Immature natural killer cell (primary cell): ENCODE measurements at regions not wholly inside any gene's neighbourhood (a gene's known extent, or its start where the extent isn't known, plus 50 kb on each side); places are given as distances from the start of the nearest gene placed in this dataset.

ENCODE experiments used
- DNase-seq, 3 donors: peaks; one replicate each; pipeline ENCODE4 v3.0.0; 2022; ENCODE audit warnings: mixed read lengths in 1 of 3
- H3K27ac Mint-ChIP-seq, 6 donors: one replicate each; pipeline ENCODE4 v1.8.0; 2020; ENCODE audit warnings: mixed read lengths in 6 of 6, mild to moderate bottlenecking in 5 of 6, inconsistent platforms in 4 of 6, moderate library complexity in 3 of 6
- H3K27me3 Mint-ChIP-seq, 3 donors: one replicate each; pipeline ENCODE4 v1.8.0; 2020 to 2021; ENCODE audit warnings: low read depth in 3 of 3, mild to moderate bottlenecking in 3 of 3, mixed read lengths in 3 of 3, moderate library complexity in 3 of 3, inconsistent platforms in 1 of 3
- H3K36me3 Mint-ChIP-seq, 3 donors: one replicate each; pipeline ENCODE4 v1.8.0; 2020; ENCODE audit warnings: mixed read lengths in 3 of 3, inconsistent platforms in 2 of 3, mild to moderate bottlenecking in 2 of 3
- H3K4me1 Mint-ChIP-seq, 2 donors: one replicate each; pipeline ENCODE4 v1.8.0; 2020; ENCODE audit warnings: inconsistent platforms in 2 of 2, mild to moderate bottlenecking in 2 of 2, mixed read lengths in 2 of 2, moderate library complexity in 1 of 2
- H3K4me3 Mint-ChIP-seq, 5 donors: one replicate each; pipeline ENCODE4 v1.8.0; 2020; ENCODE audit warnings: mild to moderate bottlenecking in 5 of 5, mixed read lengths in 5 of 5, inconsistent platforms in 3 of 5, moderate library complexity in 3 of 5
- H3K9me3 Mint-ChIP-seq, 6 donors: one replicate each; pipeline ENCODE4 v1.8.0; 2020; ENCODE audit warnings: mild to moderate bottlenecking in 6 of 6, mixed read lengths in 6 of 6, inconsistent platforms in 4 of 6, moderate library complexity in 3 of 6

DNA sequence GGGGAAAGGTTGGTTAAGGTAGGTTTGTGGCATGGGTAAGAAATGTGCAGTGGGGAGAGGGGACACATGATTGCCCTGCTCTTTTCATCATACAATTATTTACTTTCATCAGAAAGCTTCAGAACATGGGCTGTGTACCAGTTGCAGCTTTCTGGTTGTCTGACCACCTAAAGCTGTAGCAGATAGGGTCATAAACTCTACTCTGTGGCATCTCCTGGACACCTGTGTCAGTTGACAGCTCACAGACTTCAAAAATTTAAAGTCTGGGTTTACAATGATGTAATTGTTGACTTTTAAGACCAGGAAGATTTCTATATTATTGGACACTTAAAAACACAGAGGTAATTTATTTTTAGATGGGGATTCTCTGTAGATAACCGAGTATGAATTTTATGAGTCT lies 222.7 kb upstream of the PRR16 start:
- Mint-ChIP-seq H3K27me3 (peaks cover 0 to under 1% (median 0%) of the 10 kb centered on the region in 3 donors), H3K9me3 (peaks cover 2 to 38% (median 5%) of the 10 kb centered on the region in 6 donors), H3K36me3 (peaks cover 0 to 3% (median 3%) of the 10 kb centered on the region in 3 donors), H3K4me3 (no peak overlapping the region), H3K4me1 (peaks cover 0 to 8% of the 10 kb centered on the region in 2 donors), H3K27ac (no peak overlapping the region)
- DNase-seq, result no peak

DNA sequence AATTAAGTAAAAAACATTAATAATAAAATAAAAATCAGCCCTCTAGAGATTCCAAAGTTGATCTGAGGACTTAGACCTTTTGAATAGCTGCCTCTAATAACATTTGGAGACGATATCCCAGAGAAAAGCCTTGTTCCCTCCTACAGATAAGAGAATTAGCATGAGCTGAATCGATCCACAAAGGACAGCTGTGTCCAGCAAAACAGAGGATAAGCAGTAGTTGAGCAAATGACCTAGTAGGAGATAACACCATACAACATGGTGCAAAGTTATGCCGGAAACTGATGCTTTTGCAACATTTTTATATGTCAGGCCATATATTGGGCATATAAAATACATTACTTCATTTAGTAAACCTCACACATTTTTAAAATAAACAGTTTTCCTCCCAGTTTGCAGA lies 212.2 kb upstream of the PRR16 start:
- Mint-ChIP-seq H3K27ac (no peak overlapping the region), H3K4me3 (no peak overlapping the region), H3K9me3 (peaks cover 0 to 12% (median 2%) of the 10 kb centered on the region in 6 donors), H3K4me1 (no peaks in the 10 kb centered on the region), H3K27me3 (peaks cover 0 to 2% (median 0%) of the 10 kb centered on the region in 3 donors), H3K36me3 (no peaks in the 10 kb centered on the region)
- no peak for DNase-seq

DNA sequence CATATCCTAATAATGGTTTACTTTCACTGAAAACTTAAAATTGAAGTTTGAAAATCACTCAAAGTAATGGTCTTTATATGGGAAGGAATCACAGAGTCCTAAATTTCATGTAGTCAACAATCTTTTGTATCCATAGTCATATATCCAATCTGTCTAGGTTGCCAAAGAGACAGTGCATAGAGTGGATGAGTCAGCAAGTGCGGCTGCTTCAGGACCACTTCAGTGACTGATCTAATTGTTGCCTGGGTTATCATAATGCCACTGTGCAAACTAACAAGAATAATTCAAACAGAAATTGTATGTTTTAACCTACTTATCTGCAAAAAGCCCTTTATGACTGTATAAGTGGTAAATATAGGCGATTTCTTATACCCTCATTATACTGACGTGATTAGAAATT lies 211.3 kb upstream of the PRR16 start:
- no peaks in the 10 kb centered on the region for H3K4me1 Mint-ChIP-seq
- H3K36me3 Mint-ChIP-seq, result no peaks in the 10 kb centered on the region
- H3K9me3 Mint-ChIP-seq, result peaks cover 0 to 18% (median 1%) of the 10 kb centered on the region in 6 donors
- peaks cover 0 to 2% (median 0%) of the 10 kb centered on the region in 3 donors for H3K27me3 Mint-ChIP-seq
- H3K27ac Mint-ChIP-seq, result no peak overlapping the region
- no peak for DNase-seq
- no peak overlapping the region for H3K4me3 Mint-ChIP-seq

DNA sequence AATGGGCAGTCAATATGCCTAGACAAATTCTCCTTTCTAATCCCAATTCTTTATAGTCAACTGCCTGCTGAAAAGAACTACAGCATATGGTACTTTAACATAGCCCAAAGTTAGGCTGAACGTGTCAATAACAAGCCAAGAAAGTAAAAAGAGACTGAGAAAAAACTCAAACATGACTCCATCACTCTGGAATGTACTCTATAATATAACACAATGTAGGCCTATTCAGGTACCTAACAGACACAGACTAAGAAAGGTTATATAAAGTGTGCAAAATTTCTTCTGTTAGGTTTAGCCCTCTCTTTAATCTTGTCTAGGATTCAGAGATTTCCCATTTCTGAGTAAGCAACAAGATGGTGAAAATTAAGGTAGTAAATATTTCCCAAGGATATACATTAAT lies 209.7 kb upstream of the PRR16 start:
- H3K9me3 Mint-ChIP-seq, result peaks cover 0 to 18% (median 1%) of the 10 kb centered on the region in 6 donors
- no peak overlapping the region for H3K27ac Mint-ChIP-seq
- H3K4me3 Mint-ChIP-seq, result no peak overlapping the region
- H3K36me3 Mint-ChIP-seq, result no peaks in the 10 kb centered on the region
- peaks cover 0 to 2% (median 0%) of the 10 kb centered on the region in 3 donors for H3K27me3 Mint-ChIP-seq
- H3K4me1 Mint-ChIP-seq, result no peaks in the 10 kb centered on the region
- DNase-seq, result no peak

DNA sequence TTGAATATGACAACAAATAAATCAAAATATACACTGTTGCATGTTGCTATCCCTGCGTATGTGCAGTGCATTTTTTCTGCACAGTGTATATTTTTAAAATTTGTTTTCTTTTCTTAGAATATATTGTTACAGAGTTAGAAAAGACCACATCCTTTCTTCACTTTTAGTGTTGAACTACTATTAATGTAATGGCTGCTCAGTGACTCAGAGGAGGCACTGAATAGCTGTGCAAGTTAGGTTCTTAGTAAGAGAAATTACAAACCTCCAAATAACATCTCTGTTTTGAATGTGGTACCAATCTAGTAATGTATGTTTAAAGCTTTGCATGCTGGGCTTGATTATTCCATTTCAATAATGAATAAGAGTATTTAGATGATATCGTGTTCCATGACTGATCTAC lies 208.9 kb upstream of the PRR16 start:
- H3K4me1 Mint-ChIP-seq, result no peaks in the 10 kb centered on the region
- no peak overlapping the region for H3K27ac Mint-ChIP-seq
- H3K27me3 Mint-ChIP-seq, result no peaks in the 10 kb centered on the region
- no peak for DNase-seq
- no peaks in the 10 kb centered on the region for H3K36me3 Mint-ChIP-seq
- H3K9me3 Mint-ChIP-seq, result peaks cover 0 to 18% (median 0%) of the 10 kb centered on the region in 6 donors
- no peak overlapping the region for H3K4me3 Mint-ChIP-seq

DNA sequence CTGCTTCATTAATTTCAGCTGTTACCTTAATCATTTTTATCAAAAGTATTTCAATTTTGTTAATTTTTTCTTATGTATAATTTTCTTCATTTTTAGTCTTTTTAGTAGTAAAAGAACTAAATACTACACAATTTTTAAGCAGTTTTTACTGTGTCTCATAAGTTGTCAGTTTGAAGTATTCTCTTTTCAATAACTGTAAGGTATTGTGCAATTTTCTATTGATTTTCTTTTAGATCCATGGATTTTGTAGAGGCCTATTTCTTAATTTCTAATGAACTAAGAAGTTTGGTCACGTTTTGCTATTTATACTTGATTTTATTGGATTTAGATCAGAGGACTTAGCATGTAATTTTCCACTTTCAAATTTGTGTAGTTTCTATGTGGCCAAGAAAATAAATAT lies 207.7 kb upstream of the PRR16 start:
- Mint-ChIP-seq H3K4me3 (no peak overlapping the region), H3K36me3 (no peaks in the 10 kb centered on the region), H3K27me3 (no peaks in the 10 kb centered on the region), H3K27ac (no peak overlapping the region), H3K9me3 (peaks cover 0 to 12% (median 2%) of the 10 kb centered on the region in 6 donors), H3K4me1 (no peaks in the 10 kb centered on the region)
- DNase-seq, result no peak

DNA sequence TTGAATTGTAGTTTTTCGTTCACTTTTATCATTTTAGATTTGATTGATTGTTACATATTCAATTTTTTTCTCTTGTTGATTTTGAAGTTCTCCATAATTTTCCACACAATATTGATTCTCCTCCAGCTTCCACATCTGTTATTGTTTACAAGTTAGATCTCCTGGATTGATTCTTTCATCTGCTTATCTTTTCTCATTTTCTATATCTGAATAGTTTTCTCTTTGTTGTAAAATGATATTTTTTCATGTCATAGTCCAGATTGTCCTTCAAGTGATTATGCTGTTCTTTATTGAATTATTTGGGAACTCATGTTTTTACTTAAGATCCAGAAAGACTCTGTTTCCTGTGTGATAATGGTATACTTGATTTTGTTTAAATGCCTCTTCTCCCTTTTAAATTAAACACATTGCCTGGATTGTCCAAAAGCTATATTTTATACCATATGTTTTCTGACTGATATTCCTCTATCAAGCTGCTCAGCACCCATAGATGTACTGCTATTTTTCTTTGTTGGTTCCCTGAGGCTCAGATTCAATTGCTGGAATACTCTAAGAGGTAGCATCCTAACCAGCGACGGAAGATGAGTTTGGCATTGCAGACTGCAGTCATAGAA lies 206.6 kb upstream of the PRR16 start:
- Mint-ChIP-seq H3K27ac (no peak overlapping the region), H3K4me3 (no peak overlapping the region), H3K36me3 (no peaks in the 10 kb centered on the region), H3K9me3 (peaks cover 0 to 6% (median 2%) of the 10 kb centered on the region in 6 donors), H3K4me1 (no peaks in the 10 kb centered on the region), H3K27me3 (no peaks in the 10 kb centered on the region)
- no peak for DNase-seq

DNA sequence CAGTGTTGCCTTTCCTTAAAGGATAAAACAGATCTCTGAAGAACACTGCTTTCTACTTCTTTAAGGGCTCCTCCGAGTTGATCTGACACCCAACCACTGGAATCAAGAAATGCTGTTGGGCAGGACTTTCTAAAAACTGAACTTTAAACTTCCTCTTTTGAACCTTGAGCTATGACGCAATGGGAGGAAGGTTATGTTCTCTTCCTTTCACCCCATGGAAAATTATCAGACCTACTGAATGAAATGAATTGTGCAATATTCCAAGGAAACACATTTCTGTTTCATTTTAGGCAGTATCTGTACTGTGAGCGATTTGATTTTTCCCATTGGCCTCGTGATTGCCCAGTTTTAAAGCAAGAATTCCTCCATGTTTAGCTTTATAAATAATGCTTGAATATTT lies 206.0 kb upstream of the PRR16 start:
- no peak for DNase-seq
- no peaks in the 10 kb centered on the region for H3K27me3 Mint-ChIP-seq
- H3K36me3 Mint-ChIP-seq, result no peaks in the 10 kb centered on the region
- no peak overlapping the region for H3K4me3 Mint-ChIP-seq
- no peak overlapping the region for H3K27ac Mint-ChIP-seq
- peaks cover 0 to 6% (median 2%) of the 10 kb centered on the region in 6 donors for H3K9me3 Mint-ChIP-seq
- no peaks in the 10 kb centered on the region for H3K4me1 Mint-ChIP-seq

DNA sequence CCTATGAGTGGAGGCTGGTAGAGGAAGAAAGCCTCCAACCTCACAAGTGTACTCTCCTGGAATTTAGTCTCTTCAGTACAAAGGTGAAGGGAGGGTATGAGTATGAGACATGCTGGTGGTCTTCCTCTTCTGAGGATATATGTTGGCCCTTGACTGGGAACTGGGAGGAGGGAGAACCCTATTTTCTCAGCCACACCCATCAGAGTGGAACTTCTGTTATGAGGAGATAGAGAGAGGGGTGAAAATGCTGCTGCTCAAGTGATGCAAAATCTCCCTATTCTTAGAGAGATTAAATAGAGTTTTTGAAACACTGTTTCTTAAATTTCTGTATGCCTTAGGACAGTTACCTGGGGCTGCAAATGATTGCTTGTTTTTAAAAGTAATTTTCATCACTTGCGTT lies 203.4 kb upstream of the PRR16 start:
- no peak for DNase-seq
- Mint-ChIP-seq H3K36me3 (peaks cover 0 to 4% (median 0%) of the 10 kb centered on the region in 3 donors), H3K4me3 (no peak overlapping the region), H3K9me3 (peaks cover 0 to 6% (median 2%) of the 10 kb centered on the region in 6 donors), H3K27me3 (no peaks in the 10 kb centered on the region), H3K27ac (no peak overlapping the region), H3K4me1 (no peaks in the 10 kb centered on the region)

DNA sequence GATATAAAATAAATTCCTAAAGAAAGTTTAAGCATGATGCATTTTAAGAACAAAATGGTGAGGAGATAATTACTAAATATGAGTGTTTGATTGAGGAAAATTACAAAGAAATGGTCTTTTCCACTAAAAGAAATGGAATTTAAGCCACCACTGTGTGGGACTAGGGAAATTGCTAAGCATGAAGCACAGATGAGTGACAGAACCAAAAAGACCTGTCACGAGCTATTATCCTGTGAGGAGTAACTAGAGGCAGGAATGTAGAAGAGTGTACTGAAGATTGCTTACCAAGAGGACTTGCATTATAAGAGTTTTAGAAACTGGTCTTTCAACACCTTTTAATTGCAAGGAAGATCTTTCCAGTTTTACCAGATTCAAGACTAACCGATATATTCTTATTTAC lies 193.6 kb upstream of the PRR16 start:
- Mint-ChIP-seq H3K9me3 (peaks cover 4 to 23% (median 20%) of the 10 kb centered on the region in 6 donors), H3K27ac (no peak overlapping the region), H3K4me1 (no peaks in the 10 kb centered on the region), H3K36me3 (peaks cover 0 to 4% (median 0%) of the 10 kb centered on the region in 3 donors), H3K27me3 (peaks cover 0 to 5% (median 1%) of the 10 kb centered on the region in 3 donors), H3K4me3 (no peak overlapping the region)
- DNase-seq, result no peak

DNA sequence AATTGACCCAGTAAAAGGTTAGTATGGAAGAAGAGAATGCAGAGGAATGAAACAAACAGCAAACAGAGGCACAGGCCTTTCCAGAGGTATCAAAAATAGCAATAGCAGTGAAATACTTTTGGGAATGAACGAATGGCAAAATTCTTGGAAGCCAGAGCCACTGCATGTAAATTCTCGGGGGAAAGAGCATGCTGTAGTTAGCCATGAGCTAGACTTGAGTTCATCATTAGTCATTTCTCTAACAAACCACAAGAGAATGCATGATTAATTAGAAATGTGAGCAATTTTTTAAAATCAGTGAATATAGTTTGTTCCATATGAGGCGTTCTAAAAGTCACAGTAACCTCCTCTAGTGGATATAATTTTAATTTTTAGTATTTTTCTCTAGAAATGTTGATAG lies 170.3 kb upstream of the PRR16 start:
- Mint-ChIP-seq H3K27ac (no peak overlapping the region), H3K4me1 (no peaks in the 10 kb centered on the region), H3K27me3 (no peaks in the 10 kb centered on the region), H3K4me3 (no peak overlapping the region), H3K36me3 (peaks cover 0 to 6% (median 0%) of the 10 kb centered on the region in 3 donors), H3K9me3 (peaks cover 0 to 12% (median 6%) of the 10 kb centered on the region in 6 donors)
- DNase-seq, result no peak

DNA sequence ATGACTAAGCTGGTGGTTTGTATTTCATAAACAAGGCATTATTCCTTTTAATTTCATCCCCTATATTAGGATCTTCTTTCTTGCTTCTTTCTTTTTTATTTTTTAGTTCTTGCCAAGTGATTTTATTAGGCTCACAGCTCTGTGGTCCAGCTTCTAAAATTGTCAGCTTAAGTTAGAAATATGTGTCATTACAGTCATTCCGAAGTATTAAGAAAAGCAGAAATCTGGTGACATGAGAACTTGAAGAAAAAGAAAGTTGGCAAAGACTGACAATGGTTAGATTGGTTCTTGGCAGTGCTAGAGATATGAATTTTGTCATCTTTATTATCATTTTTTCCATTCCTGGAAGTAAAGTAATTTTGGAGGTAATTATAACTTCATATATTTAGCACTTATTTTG lies 166.5 kb upstream of the PRR16 start:
- no peak for DNase-seq
- Mint-ChIP-seq H3K27me3 (peaks cover 0 to 2% (median 0%) of the 10 kb centered on the region in 3 donors), H3K4me3 (no peak overlapping the region), H3K4me1 (no peaks in the 10 kb centered on the region), H3K27ac (no peak overlapping the region), H3K9me3 (peaks cover 0 to 17% (median 7%) of the 10 kb centered on the region in 6 donors), H3K36me3 (peaks cover 0 to 6% (median 0%) of the 10 kb centered on the region in 3 donors)

DNA sequence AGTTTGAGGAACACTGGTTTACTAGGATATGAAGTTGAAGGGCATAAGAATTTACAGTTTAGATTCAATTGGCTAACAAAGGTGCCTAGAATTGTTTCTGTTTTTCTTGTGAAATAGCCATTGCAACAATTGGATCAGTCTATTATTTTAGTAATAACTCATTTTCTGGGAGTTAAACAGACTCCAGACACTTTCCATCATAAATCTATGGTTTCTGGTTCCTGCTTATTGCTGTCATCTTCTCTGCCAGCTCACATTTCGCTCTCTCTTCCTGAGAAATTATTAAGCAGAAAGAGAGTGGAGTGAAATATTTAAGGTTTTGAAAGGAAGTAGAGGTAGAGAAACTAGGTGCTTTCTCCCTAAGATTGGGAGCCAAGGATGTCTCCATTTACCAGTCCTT lies 165.1 kb upstream of the PRR16 start:
- H3K4me3 Mint-ChIP-seq, result no peak overlapping the region
- no peaks in the 10 kb centered on the region for H3K36me3 Mint-ChIP-seq
- H3K4me1 Mint-ChIP-seq, result no peaks in the 10 kb centered on the region
- H3K27ac Mint-ChIP-seq, result no peak overlapping the region
- peaks cover 0 to 5% (median 0%) of the 10 kb centered on the region in 3 donors for H3K27me3 Mint-ChIP-seq
- no peak for DNase-seq
- peaks cover 0 to 10% (median 4%) of the 10 kb centered on the region in 6 donors for H3K9me3 Mint-ChIP-seq

DNA sequence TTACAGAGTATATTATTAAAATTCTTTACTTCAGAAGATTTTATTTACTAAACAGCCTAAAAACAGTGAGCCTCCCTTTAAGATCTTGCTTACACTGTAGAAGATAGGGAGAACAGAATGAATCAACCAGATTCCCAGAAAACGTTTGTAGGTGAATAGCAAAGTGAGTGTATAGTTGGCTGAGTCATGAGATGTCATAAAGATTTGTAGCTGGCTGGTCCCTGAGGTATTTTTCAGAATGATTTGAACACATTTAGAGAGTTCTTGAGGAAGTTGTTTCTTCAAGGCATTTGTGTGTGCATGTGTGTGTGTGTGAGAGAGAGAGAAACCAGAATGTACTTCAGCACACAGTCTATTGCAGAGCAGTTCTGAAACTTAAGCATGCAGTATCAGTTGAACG lies 159.4 kb upstream of the PRR16 start:
- peaks cover 0 to 5% (median under 1%) of the 10 kb centered on the region in 6 donors for H3K9me3 Mint-ChIP-seq
- H3K36me3 Mint-ChIP-seq, result no peaks in the 10 kb centered on the region
- no peak for DNase-seq
- no peak overlapping the region for H3K4me3 Mint-ChIP-seq
- H3K27me3 Mint-ChIP-seq, result peaks cover 0 to 3% (median 0%) of the 10 kb centered on the region in 3 donors
- H3K27ac Mint-ChIP-seq, result no peak overlapping the region
- H3K4me1 Mint-ChIP-seq, result no peaks in the 10 kb centered on the region

DNA sequence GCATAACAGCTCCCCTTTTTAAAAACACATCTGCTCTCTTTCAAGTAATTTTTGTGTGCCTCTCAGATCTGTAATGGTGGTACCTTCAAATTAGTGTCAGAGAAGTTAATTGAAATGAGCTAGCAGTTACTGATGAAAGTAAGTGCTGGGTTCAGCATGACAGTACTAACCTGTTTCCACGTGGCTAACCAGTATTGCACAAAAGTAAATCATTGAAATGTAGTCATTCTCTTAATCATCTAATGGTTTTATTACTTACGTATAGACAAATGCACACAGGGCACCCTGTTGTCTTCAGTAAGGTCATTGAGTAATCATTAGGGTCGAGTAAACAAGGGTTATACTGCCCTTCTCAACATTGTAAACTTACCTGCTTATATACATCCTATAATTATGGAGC lies 157.8 kb upstream of the PRR16 start:
- Mint-ChIP-seq H3K36me3 (no peaks in the 10 kb centered on the region), H3K4me1 (no peaks in the 10 kb centered on the region), H3K27ac (no peak overlapping the region), H3K4me3 (no peak overlapping the region), H3K27me3 (peaks cover 0 to 3% (median 0%) of the 10 kb centered on the region in 3 donors), H3K9me3 (peaks cover 0 to 5% (median 0%) of the 10 kb centered on the region in 6 donors)
- DNase-seq, result no peak
